HG02763 (cell line): ENCODE measurements at regions not wholly inside any gene's neighbourhood (a gene's known extent, or its start where the extent isn't known, plus 50 kb on each side); places are given as distances from the start of the nearest gene placed in this dataset.
"Not testable (repeated sequence)": the region's sequence is repeated elsewhere in the genome, so short reads cannot be mapped to it uniquely, and the experiment has no call there.

Experiments used
- ATAC-seq: cut with Tn5 transposase; IDR thresholded peaks from one replicate; pipeline ENCODE4 v1.9.1; 2021; ENCODE audit warnings: mild to moderate bottlenecking, moderate library complexity; ENCODE audit not compliant: unreplicated experiment

- ATAC-seq, result no peak
Measured at GRCh38 chr3:106071306-106071705, 202.5 kb upstream of the CBLB start.

GRCh38 chr3:106072596-106072995, 203.8 kb upstream of the CBLB start:
- ATAC-seq, result not testable (repeated sequence)

GRCh38 chr3:106073806-106074205, 205.0 kb upstream of the CBLB start:
- ATAC-seq, result not testable (repeated sequence)

- ATAC-seq, result not testable (repeated sequence)
Measured at GRCh38 chr3:106075731-106076130, 206.9 kb upstream of the CBLB start.

GRCh38 chr3:106078635-106079034, 209.8 kb upstream of the CBLB start:
- no peak for ATAC-seq

- ATAC-seq, result no peak
Measured at GRCh38 chr3:106082616-106083015, 213.8 kb upstream of the CBLB start.

GRCh38 chr3:106083207-106083606, 214.4 kb upstream of the CBLB start:
- no peak for ATAC-seq

GRCh38 chr3:106083854-106084253, 215.0 kb upstream of the CBLB start:
- no peak for ATAC-seq

- ATAC-seq, result no peak
Measured at GRCh38 chr3:106086038-106086437, 217.2 kb upstream of the CBLB start.

GRCh38 chr3:106086636-106087035, 217.8 kb upstream of the CBLB start:
- ATAC-seq, result no peak

GRCh38 chr3:106088304-106088703, 219.5 kb upstream of the CBLB start:
- no peak for ATAC-seq

- ATAC-seq, result no peak
Measured at GRCh38 chr3:106088899-106089298, 220.1 kb upstream of the CBLB start.

- ATAC-seq, result no peak
Measured at GRCh38 chr3:106089806-106090205, 221.0 kb upstream of the CBLB start.

GRCh38 chr3:106092792-106093191, 224.0 kb upstream of the CBLB start:
- no peak for ATAC-seq

GRCh38 chr3:106093616-106094015, 224.8 kb upstream of the CBLB start:
- no peak for ATAC-seq

GRCh38 chr3:106097817-106098435, 229.1 kb upstream of the CBLB start:
- ATAC-seq, result no peak

GRCh38 chr3:106103383-106103782, 234.6 kb upstream of the CBLB start:
- ATAC-seq, result no peak

- no peak for ATAC-seq
Measured at GRCh38 chr3:106104078-106104477, 235.3 kb upstream of the CBLB start.

- no peak for ATAC-seq
Measured at GRCh38 chr3:106108925-106109324, 240.1 kb upstream of the CBLB start.

GRCh38 chr3:106112561-106112960, 243.7 kb upstream of the CBLB start:
- not testable (repeated sequence) for ATAC-seq

- ATAC-seq, result no peak
Measured at GRCh38 chr3:106113747-106114146, 244.9 kb upstream of the CBLB start.

GRCh38 chr3:106114220-106114619, 245.4 kb upstream of the CBLB start:
- no peak for ATAC-seq

- ATAC-seq, result no peak
Measured at GRCh38 chr3:106114848-106115247, 246.0 kb upstream of the CBLB start.
